M059J (cell line): ENCODE measurements at regions not wholly inside any gene's neighbourhood (a gene's known extent, or its start where the extent isn't known, plus 50 kb on each side); places are given as distances from the start of the nearest gene placed in this dataset.

Experiments
- DNase-seq: peaks from one replicate; pipeline ENCODE4 v3.0.0-alpha.2; 2012; ENCODE audit warnings: low read depth

GRCh38 chr6:93785694-93786030 lies 366.3 kb upstream of the EPHA7 start:
- no peak for DNase-seq

GRCh38 chr6:93784794-93785693 lies 365.7 kb upstream of the EPHA7 start:
- DNase-seq = peak; percentile 15

GRCh38 chr6:93779086-93779841 lies 359.9 kb upstream of the EPHA7 start:
- DNase-seq = no peak

- no peak for DNase-seq
These were observed 339.8 kb upstream of the EPHA7 start for GRCh38 chr6:93759190-93759589.

GRCh38 chr6:93751969-93752368 lies 332.6 kb upstream of the EPHA7 start:
- no peak for DNase-seq

- no peak for DNase-seq
These were observed 330.6 kb upstream of the EPHA7 start for GRCh38 chr6:93749930-93750329.

GRCh38 chr6:93749191-93749590 lies 329.8 kb upstream of the EPHA7 start:
- DNase-seq = no peak

GRCh38 chr6:93746892-93747291 lies 327.5 kb upstream of the EPHA7 start:
- no peak for DNase-seq

GRCh38 chr6:93745306-93745705 lies 325.9 kb upstream of the EPHA7 start:
- DNase-seq = no peak

GRCh38 chr6:93735099-93735498 lies 315.7 kb upstream of the EPHA7 start:
- no peak for DNase-seq

GRCh38 chr6:93731306-93731705 lies 311.9 kb upstream of the EPHA7 start:
- no peak for DNase-seq

GRCh38 chr6:93728150-93728549 lies 308.8 kb upstream of the EPHA7 start:
- no peak for DNase-seq

GRCh38 chr6:93727447-93727846 lies 308.1 kb upstream of the EPHA7 start:
- no peak for DNase-seq

- no peak for DNase-seq
These were observed 302.2 kb upstream of the EPHA7 start for GRCh38 chr6:93721386-93722048.

- no peak for DNase-seq
These were observed 294.6 kb upstream of the EPHA7 start for GRCh38 chr6:93713974-93714373.

GRCh38 chr6:93703431-93703830 lies 284.1 kb upstream of the EPHA7 start:
- DNase-seq = no peak

GRCh38 chr6:93701526-93701925 lies 282.2 kb upstream of the EPHA7 start:
- no peak for DNase-seq

GRCh38 chr6:93685494-93685893 lies 266.1 kb upstream of the EPHA7 start:
- DNase-seq = no peak

- DNase-seq = no peak
These were observed 265.0 kb upstream of the EPHA7 start for GRCh38 chr6:93684339-93684738.

- DNase-seq = no peak
These were observed 260.5 kb upstream of the EPHA7 start for GRCh38 chr6:93679836-93680235.

- DNase-seq = no peak
These were observed 259.6 kb upstream of the EPHA7 start for GRCh38 chr6:93678841-93679454.

- DNase-seq = no peak
These were observed 258.1 kb upstream of the EPHA7 start for GRCh38 chr6:93677264-93677965.
